ENCODE measurements at regions not wholly inside any gene's neighbourhood (a gene's known extent, or its start where the extent isn't known, plus 50 kb on each side); places are given as distances from the start of the nearest gene placed in this dataset.

GRCh38 chr5:7043797-7044196 is 330.6 kb downstream of the TENT4A start:
- TF ChIP-seq EZH2 (IDR thresholded peaks at IDR 0.05), result no peak
- TF ChIP-seq POLR2AphosphoS5 (IDR thresholded peaks at IDR 0.05; ENCODE audit: borderline replicate concordance, low read depth, low read length), result no peak
- no peak for TF ChIP-seq FOXP2 (optimal IDR thresholded peaks at IDR 0.05; ENCODE audit: control extremely low read depth, extremely low read length, insufficient read depth)
